ENCODE measurements at regions not wholly inside any gene's neighbourhood (a gene's known extent, or its start where the extent isn't known, plus 50 kb on each side); places are given as distances from the start of the nearest gene placed in this dataset.

DNA sequence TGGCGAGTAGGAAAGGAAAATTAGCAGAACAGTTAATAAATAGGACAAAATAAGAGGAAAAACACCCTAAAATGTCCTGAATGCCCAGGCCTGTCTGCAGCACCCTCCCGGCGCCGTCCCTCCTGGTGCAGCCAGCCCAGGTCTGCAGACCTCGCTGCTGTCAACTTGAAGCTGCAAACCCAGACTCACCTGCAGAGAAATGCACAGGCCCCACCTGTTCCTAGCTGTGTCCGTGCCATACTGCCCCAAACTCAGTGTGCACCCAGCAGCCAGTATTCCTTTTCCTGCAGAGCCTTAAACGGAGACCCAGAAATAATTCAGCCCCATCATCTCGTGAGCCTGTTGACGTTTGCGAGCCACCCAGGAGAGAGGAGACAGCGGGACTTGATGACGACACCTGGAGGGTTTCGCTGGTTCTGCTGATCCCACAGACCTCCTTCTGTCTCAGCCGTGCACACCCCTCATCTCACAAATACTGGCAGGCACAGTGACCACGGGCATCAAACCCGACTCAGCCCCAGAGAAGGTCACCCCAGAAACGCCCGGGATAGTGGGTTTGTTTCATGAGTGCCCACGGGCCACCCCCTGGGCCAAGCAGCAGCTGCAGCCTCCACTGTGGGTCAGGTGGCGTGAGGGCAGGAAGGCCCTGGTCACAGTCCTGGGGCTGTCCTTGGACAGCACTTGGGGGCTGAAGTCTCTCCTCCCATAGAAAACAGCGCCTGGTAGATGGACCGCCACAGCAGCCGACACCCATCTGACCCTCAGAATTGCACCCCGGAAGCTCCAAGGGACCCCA, 239.5 kb upstream of the SALL3 start:
- Histone ChIP-seq H3K9me3 (ENCODE audit: control insufficient read depth, low read length) (no peaks in the 10 kb centered on the region), H3K4me1 (ENCODE audit: control insufficient read depth, insufficient read depth, low read length, poor library complexity, severe bottlenecking) (no peaks in the 10 kb centered on the region), H3K36me3 (ENCODE audit: control insufficient read depth, insufficient read depth, low read length) (no peaks in the 10 kb centered on the region), H3K27ac (ENCODE audit: low read depth, low read length, severe bottlenecking) (no peak overlapping the region), H3K4me3 (ENCODE audit: extremely low read depth, insufficient read depth, low read length, poor library complexity, severe bottlenecking) (no peak overlapping the region)
- WGBS, 2 experiments (ENCODE audit: insufficient coverage in 2 of 2), result 89 to 95% methylated on average over 14 to 16 of the region's 24 CpGs

DNA sequence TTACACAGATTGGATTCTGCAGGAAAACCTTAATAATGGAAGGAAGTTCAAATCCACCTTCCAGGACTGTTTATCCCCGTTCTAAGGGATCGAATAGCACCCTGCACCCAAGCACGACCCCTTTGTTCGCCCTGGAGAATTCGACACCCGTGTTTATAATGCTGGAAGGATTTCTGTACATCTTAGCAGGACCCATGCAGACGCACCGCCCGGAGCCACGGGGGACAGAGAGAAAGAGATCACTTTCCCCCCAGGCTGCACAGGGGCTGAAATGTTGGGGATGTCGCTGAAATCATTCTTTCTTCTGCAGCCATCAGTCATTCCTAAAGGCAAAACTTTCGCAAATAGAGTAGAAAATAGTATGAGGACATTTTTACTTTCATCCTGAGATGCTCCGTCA, 238.7 kb upstream of the SALL3 start:
- H3K27ac ChIP-seq (ENCODE audit: low read depth, low read length, severe bottlenecking), result no peak overlapping the region
- H3K4me3 ChIP-seq (ENCODE audit: extremely low read depth, insufficient read depth, low read length, poor library complexity, severe bottlenecking), result no peak overlapping the region
- no peaks in the 10 kb centered on the region for H3K4me1 ChIP-seq (ENCODE audit: control insufficient read depth, insufficient read depth, low read length, poor library complexity, severe bottlenecking)
- H3K36me3 ChIP-seq (ENCODE audit: control insufficient read depth, insufficient read depth, low read length), result no peaks in the 10 kb centered on the region
- 91 to 94% methylated on average over 7 of the region's 13 CpGs for WGBS, 2 experiments (ENCODE audit: insufficient coverage in 2 of 2)
- H3K9me3 ChIP-seq (ENCODE audit: control insufficient read depth, low read length), result no peaks in the 10 kb centered on the region

DNA sequence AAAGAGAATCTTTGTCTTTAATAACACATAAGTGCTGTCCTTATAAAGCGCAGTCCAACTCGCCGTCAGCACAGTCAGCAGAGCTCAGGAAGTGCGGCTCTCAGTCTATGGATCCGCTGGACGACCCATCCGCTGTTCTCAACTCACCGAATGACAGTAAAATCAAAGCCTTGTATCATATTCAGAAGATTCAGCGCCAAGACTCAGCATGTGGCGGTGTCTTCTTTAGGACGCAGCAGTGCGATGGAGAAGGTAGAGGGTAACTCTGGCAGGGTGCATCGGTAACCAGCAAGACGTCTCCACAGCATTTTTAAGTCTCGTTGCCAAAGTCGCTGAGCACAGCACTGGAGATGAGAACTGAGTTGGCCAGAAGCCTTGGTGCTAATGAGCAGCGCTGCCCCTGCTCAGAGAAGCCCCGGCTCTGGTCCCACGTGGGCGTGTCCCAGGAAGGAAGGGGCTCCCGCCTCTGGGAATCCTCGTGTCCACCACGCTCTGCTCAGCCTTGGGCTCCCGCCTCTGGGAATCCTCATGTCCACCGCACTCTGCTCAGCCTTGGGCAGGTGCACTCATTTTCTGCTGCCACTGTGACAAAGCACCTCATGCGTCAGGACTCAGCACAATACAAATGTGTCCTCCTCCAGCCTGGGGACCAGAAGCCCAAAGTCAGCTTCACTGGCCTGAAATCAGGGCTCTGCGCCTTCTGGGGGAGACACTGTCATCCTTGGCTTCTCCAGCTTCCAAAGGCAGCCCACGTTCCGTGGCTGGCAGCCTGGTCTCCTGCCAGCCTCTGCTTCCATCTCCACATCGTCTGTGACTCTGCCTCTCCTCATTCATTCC, 238.0 kb upstream of the SALL3 start:
- no peaks in the 10 kb centered on the region for H3K36me3 ChIP-seq (ENCODE audit: control insufficient read depth, insufficient read depth, low read length)
- H3K4me1 ChIP-seq (ENCODE audit: control insufficient read depth, insufficient read depth, low read length, poor library complexity, severe bottlenecking), result no peaks in the 10 kb centered on the region
- WGBS, 2 experiments (ENCODE audit: insufficient coverage in 2 of 2), result 89 to 94% methylated on average over 30 of the region's 30 CpGs
- H3K9me3 ChIP-seq (ENCODE audit: control insufficient read depth, low read length), result no peaks in the 10 kb centered on the region
- no peak overlapping the region for H3K4me3 ChIP-seq (ENCODE audit: extremely low read depth, insufficient read depth, low read length, poor library complexity, severe bottlenecking)
- no peak overlapping the region for H3K27ac ChIP-seq (ENCODE audit: low read depth, low read length, severe bottlenecking)

DNA sequence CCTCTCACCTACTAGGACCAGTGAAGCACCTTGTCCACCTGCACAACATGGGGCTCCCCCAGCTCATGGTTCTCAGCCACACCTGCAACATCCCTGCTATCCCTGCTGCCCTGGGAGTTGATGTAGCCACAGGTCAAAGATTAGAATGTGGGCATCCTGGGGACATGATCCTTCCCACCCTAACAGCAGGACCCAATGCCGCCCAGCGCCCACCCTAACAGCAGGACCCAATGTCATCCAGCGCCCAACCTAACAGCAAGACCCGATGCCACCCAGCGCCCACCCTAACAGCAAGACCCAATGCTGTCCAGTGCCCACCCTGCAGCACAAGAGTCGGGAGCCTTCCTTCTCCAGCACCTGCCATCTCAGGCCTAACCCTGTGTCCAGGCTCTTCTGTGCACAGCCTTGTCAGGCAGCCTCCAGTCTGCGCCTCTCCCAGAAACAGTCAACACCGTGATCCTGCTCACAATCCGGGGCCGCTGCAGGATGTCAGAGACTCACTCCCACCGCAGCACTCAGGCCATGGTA, 237.3 kb upstream of the SALL3 start:
- Histone ChIP-seq H3K9me3 (ENCODE audit: control insufficient read depth, low read length) (no peaks in the 10 kb centered on the region), H3K4me3 (ENCODE audit: extremely low read depth, insufficient read depth, low read length, poor library complexity, severe bottlenecking) (no peak overlapping the region), H3K27ac (ENCODE audit: low read depth, low read length, severe bottlenecking) (no peak overlapping the region), H3K36me3 (ENCODE audit: control insufficient read depth, insufficient read depth, low read length) (no peaks in the 10 kb centered on the region), H3K4me1 (ENCODE audit: control insufficient read depth, insufficient read depth, low read length, poor library complexity, severe bottlenecking) (no peaks in the 10 kb centered on the region)
- WGBS, 2 experiments (ENCODE audit: insufficient coverage in 2 of 2), result 82 to 93% methylated on average over 8 to 10 of the region's 11 CpGs

DNA sequence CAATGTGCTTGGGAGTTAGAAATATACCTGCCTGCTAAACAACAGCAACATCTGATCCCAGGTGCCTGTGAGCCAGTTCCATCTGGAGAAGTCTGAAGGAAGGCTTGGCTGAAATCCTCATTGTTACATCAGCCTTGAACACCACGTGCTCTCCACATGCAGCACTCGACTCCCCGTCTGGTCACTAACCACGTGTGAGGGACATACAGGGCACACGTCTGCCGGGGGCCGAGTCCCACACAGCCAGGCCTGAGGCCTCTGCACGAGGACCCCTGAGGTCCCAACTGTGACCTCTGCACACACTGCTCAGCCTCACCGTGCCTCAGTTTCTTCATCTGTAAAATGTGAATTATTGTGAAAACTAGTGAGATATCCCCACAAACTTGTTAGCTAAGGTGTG, 236.5 kb upstream of the SALL3 start:
- no peaks in the 10 kb centered on the region for H3K36me3 ChIP-seq (ENCODE audit: control insufficient read depth, insufficient read depth, low read length)
- 94 to 100% methylated on average over 5 to 8 of the region's 9 CpGs for WGBS, 2 experiments (ENCODE audit: insufficient coverage in 2 of 2)
- no peak overlapping the region for H3K27ac ChIP-seq (ENCODE audit: low read depth, low read length, severe bottlenecking)
- no peaks in the 10 kb centered on the region for H3K9me3 ChIP-seq (ENCODE audit: control insufficient read depth, low read length)
- no peaks in the 10 kb centered on the region for H3K4me1 ChIP-seq (ENCODE audit: control insufficient read depth, insufficient read depth, low read length, poor library complexity, severe bottlenecking)
- no peak overlapping the region for H3K4me3 ChIP-seq (ENCODE audit: extremely low read depth, insufficient read depth, low read length, poor library complexity, severe bottlenecking)

DNA sequence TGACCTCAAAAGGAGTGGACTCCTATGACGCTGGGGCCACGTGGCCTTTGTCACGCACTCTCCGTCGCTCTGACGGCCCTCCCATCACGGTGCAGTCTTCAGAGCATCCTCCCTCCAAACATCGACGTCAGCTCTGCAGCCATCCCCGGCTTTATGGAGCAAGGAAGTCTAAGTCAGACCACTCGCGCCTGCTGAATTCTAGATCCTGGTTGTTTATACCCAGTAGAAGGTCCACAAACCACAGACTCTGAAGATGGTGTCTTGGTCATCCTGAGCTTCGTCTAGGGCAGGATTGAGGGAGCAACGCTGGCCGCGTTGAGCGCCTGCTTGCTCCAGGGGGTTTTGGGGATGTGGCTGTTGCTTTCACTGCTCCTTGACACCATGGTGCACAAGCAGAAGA, 228.0 kb upstream of the SALL3 start:
- H3K4me3 ChIP-seq (ENCODE audit: extremely low read depth, insufficient read depth, low read length, poor library complexity, severe bottlenecking), result no peak overlapping the region
- H3K4me1 ChIP-seq (ENCODE audit: control insufficient read depth, insufficient read depth, low read length, poor library complexity, severe bottlenecking), result no peaks in the 10 kb centered on the region
- H3K36me3 ChIP-seq (ENCODE audit: control insufficient read depth, insufficient read depth, low read length), result no peaks in the 10 kb centered on the region
- 92 to 93% methylated on average over 17 of the region's 17 CpGs for WGBS, 2 experiments (ENCODE audit: insufficient coverage in 2 of 2)
- H3K27ac ChIP-seq (ENCODE audit: low read depth, low read length, severe bottlenecking), result no peak overlapping the region
- H3K9me3 ChIP-seq (ENCODE audit: control insufficient read depth, low read length), result no peaks in the 10 kb centered on the region

DNA sequence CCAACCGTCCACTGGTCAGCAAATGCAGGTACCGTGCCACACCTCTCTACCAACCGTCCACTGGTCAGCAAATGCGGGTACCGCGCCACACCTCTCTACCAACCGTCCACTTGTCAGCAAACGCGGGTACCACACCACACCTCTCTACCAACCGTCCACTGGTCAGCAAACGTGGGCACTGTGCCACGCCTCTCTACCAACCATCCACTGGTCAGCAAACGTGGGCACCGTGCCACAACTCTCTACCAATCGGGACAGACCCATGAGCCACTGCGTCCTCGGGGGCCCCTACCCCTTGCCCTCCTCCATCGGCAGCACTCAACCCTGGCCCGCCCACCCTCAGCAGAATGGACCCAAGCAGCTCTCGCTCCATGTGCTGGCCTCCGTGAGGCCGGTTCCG, 226.4 kb upstream of the SALL3 start:
- H3K27ac ChIP-seq (ENCODE audit: low read depth, low read length, severe bottlenecking), result no peak overlapping the region

DNA sequence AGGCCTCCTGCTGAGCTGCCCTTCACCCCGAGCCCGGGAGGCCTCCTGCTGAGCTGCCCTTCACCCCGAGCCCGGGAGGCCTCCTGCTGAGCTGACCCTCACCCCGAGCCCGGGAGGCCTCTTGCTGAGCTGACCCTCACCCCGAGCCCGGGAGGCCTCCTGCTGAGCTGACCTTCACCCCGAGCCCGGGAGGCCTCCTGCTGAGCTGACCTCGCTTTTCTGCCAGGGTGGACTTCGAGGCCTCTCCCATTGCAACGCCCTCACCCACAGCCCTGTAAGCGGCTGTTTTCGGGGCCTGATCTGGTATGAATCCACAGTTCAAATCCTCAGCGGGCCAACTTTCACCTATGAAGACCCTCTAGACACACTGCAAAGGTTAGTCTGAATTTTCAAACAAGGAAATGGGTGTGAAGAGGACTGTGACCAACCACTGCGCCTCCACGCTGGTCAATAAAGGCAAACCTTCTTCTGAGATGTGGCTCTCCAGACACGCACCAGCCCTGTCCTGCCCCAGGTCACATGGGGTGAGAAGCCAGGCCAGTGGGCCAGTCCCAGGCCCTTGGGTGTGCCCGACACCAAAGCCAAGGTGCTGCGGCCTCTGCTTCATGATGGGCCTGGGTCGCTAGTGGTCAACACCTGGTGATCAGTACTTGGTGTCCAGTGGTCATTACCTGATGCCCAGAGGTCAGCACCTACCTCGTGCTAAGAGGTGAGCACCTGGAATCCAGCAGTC, 225.1 kb upstream of the SALL3 start:
- Histone ChIP-seq H3K4me3 (ENCODE audit: extremely low read depth, insufficient read depth, low read length, poor library complexity, severe bottlenecking) (no peak overlapping the region), H3K4me1 (ENCODE audit: control insufficient read depth, insufficient read depth, low read length, poor library complexity, severe bottlenecking) (no peaks in the 10 kb centered on the region), H3K36me3 (ENCODE audit: control insufficient read depth, insufficient read depth, low read length) (no peaks in the 10 kb centered on the region), H3K9me3 (ENCODE audit: control insufficient read depth, low read length) (no peaks in the 10 kb centered on the region), H3K27ac (ENCODE audit: low read depth, low read length, severe bottlenecking) (no peak overlapping the region)
- WGBS, 2 experiments (ENCODE audit: insufficient coverage in 2 of 2), result 95 to 96% methylated on average over 11 to 16 of the region's 23 CpGs

More for the DNA sequence above, 226.4 kb upstream of the SALL3 start:
- Histone ChIP-seq H3K4me1 (ENCODE audit: control insufficient read depth, insufficient read depth, low read length, poor library complexity, severe bottlenecking) (no peaks in the 10 kb centered on the region), H3K36me3 (ENCODE audit: control insufficient read depth, insufficient read depth, low read length) (no peaks in the 10 kb centered on the region), H3K4me3 (ENCODE audit: extremely low read depth, insufficient read depth, low read length, poor library complexity, severe bottlenecking) (no peak overlapping the region), H3K9me3 (ENCODE audit: control insufficient read depth, low read length) (no peaks in the 10 kb centered on the region)
- WGBS, 2 experiments (ENCODE audit: insufficient coverage in 2 of 2), result 91 to 98% methylated on average over 21 to 23 of the region's 23 CpGs

DNA sequence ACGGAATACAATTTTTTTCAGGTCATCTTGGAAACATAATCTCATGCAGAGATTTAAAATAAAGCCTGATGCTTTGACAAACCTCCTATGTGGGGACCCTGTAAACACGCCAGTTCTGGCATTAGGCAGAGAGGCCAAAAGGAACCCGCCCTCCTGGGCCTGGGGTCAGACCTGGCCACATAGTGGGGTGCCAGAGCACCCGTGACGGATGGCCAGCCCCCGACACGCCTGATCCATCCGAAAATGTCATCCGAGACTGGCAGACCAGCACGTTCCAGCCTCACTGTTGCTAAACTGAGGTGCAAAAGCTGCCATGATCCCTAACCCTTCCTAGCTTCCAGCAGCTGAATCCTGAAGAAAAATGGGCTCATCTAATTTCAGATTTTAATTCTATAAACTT, 222.6 kb upstream of the SALL3 start:
- no peak overlapping the region for H3K4me3 ChIP-seq (ENCODE audit: extremely low read depth, insufficient read depth, low read length, poor library complexity, severe bottlenecking)
- no peaks in the 10 kb centered on the region for H3K9me3 ChIP-seq (ENCODE audit: control insufficient read depth, low read length)
- H3K36me3 ChIP-seq (ENCODE audit: control insufficient read depth, insufficient read depth, low read length), result no peaks in the 10 kb centered on the region
- no peaks in the 10 kb centered on the region for H3K4me1 ChIP-seq (ENCODE audit: control insufficient read depth, insufficient read depth, low read length, poor library complexity, severe bottlenecking)
- no peak overlapping the region for H3K27ac ChIP-seq (ENCODE audit: low read depth, low read length, severe bottlenecking)
- 83 to 92% methylated on average over 9 to 10 of the region's 10 CpGs for WGBS, 2 experiments (ENCODE audit: insufficient coverage in 2 of 2)

DNA sequence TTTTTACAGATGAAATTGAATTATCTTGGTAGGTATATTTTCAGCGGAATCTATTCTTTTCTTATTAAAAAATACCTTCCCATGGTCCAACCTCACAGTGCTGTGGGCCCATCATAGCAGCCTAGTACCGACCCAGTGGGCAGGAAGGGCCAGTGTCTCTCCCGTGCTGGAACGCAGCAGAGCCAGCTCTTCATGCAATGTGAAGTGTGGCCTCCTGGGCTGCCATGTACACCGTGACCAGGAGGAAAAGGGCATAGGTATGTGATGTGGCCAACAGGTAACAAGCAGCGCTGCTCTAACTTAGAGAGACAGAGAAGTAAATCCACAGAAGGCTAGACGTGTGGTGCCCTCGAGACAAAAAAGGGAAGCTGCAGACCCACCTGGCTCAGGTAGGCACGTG, 221.1 kb upstream of the SALL3 start:
- H3K4me1 ChIP-seq (ENCODE audit: control insufficient read depth, insufficient read depth, low read length, poor library complexity, severe bottlenecking), result no peaks in the 10 kb centered on the region
- H3K9me3 ChIP-seq (ENCODE audit: control insufficient read depth, low read length), result no peaks in the 10 kb centered on the region
- no peaks in the 10 kb centered on the region for H3K36me3 ChIP-seq (ENCODE audit: control insufficient read depth, insufficient read depth, low read length)
- H3K4me3 ChIP-seq (ENCODE audit: extremely low read depth, insufficient read depth, low read length, poor library complexity, severe bottlenecking), result no peak overlapping the region
- no peak overlapping the region for H3K27ac ChIP-seq (ENCODE audit: low read depth, low read length, severe bottlenecking)
- 86 to 90% methylated on average over 8 of the region's 9 CpGs for WGBS, 2 experiments (ENCODE audit: insufficient coverage in 2 of 2)

Data from mesodermal cell (in vitro differentiated cells).